ENCODE measurements at regions not wholly inside any gene's neighbourhood (a gene's known extent, or its start where the extent isn't known, plus 50 kb on each side); places are given as distances from the start of the nearest gene placed in this dataset.
"Not testable (repeated sequence)": the region's sequence is repeated elsewhere in the genome, so short reads cannot be mapped to it uniquely, and the experiment has no call there.

GRCh38 chr10:22810643-22811465, 96.5 kb upstream of the PIP4K2A start:
- FAIRE-seq (no peak), DNase-seq (ENCODE audit: insufficient read length, low spot score) (no peak)
- TF ChIP-seq CTCF (IDR thresholded peaks at IDR 0.05; ENCODE audit: insufficient read depth, missing control alignments): no peak

- DNase-seq (ENCODE audit: insufficient read length, low spot score): no peak
- TF ChIP-seq CTCF (IDR thresholded peaks at IDR 0.05; ENCODE audit: insufficient read depth, missing control alignments): no peak
- FAIRE-seq: no peak
Observed at GRCh38 chr10:22807238-22807637, 92.9 kb upstream of the PIP4K2A start.

GRCh38 chr10:22805304-22805703, 90.9 kb upstream of the PIP4K2A start:
- DNase-seq (ENCODE audit: insufficient read length, low spot score) (no peak), FAIRE-seq (peak; percentile 69)
- peak; percentile 14 for TF ChIP-seq CTCF (IDR thresholded peaks at IDR 0.05; ENCODE audit: insufficient read depth, missing control alignments)

- no peak for TF ChIP-seq CTCF (IDR thresholded peaks at IDR 0.05; ENCODE audit: insufficient read depth, missing control alignments)
- no peak for FAIRE-seq
Observed at GRCh38 chr10:22803261-22803885, 89.0 kb upstream of the PIP4K2A start.

GRCh38 chr10:22801785-22802184, 87.4 kb upstream of the PIP4K2A start:
- no peak for FAIRE-seq
- no peak for TF ChIP-seq CTCF (IDR thresholded peaks at IDR 0.05; ENCODE audit: insufficient read depth, missing control alignments)
- no peak for DNase-seq (ENCODE audit: insufficient read length, low spot score)

More at GRCh38 chr10:22803261-22803885, 89.0 kb upstream of the PIP4K2A start:
- no peak for DNase-seq (ENCODE audit: insufficient read length, low spot score)

- DNase-seq (ENCODE audit: insufficient read length, low spot score); FAIRE-seq: not testable (repeated sequence)
Observed at GRCh38 chr10:22797796-22798195, 83.4 kb upstream of the PIP4K2A start.

- no peak for DNase-seq (ENCODE audit: insufficient read length, low spot score)
- no peak for FAIRE-seq
- no peak for TF ChIP-seq CTCF (IDR thresholded peaks at IDR 0.05; ENCODE audit: insufficient read depth, missing control alignments)
Observed at GRCh38 chr10:22795546-22795945, 81.2 kb upstream of the PIP4K2A start.

Data from D721Med (cell line).